ENCODE measurements at regions not wholly inside any gene's neighbourhood (a gene's known extent, or its start where the extent isn't known, plus 50 kb on each side); places are given as distances from the start of the nearest gene placed in this dataset.

DNA sequence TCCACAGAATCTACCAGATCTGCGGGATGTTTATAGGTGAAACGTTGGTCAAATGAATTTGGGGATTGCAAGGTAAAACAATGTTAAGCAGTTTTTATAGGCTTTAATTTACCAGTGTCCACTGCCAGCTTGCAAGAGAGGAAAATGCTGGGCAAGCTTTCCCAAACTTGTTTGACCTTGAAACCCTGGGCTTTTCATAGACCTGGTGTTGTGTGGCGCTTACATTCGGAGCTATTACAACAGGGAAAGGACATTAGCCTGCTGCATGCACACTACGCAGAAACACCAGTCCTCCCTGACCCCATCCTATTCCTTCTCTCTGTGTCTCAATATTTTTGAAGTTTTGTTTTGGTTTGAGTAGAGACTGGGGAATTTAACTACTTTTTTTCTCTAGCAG, 59.6 kb upstream of the AGPS start:
- Histone ChIP-seq H3K9me3 (ENCODE audit: control insufficient read depth, insufficient read depth, low read depth, low read length) (no peaks in the 10 kb centered on the region), H3K27me3 (ENCODE audit: control insufficient read depth, insufficient read depth, low read length) (no peaks in the 10 kb centered on the region), H3K4me1 (ENCODE audit: control insufficient read depth, insufficient read depth, low read length) (peaks cover 18% of the 10 kb centered on the region), H3K4me3 (ENCODE audit: low read depth in 2 of 2, low read length in 2 of 2) (no peak overlapping the region), H3K36me3 (ENCODE audit: control insufficient read depth, insufficient read depth, low read length) (no peaks in the 10 kb centered on the region), H3K27ac (ENCODE audit: low read length) (peak overlapping the region; percentile 60)
- DNase-seq (ENCODE audit: low read depth, low spot score), result no peak
- ChIA-PET POLR2A (interaction anchor here (1.3 kb wide), 1 partner anchor 168 kb away, joined by 3 read pairs; no protein-coding TSS in a partner anchor), CTCF (interaction anchor here (0.9 kb wide), 2 partner anchors 168 to 425 kb away, joined by 3 to 6 read pairs; no protein-coding TSS in a partner anchor)
- TF ChIP-seq, protein P1, sequence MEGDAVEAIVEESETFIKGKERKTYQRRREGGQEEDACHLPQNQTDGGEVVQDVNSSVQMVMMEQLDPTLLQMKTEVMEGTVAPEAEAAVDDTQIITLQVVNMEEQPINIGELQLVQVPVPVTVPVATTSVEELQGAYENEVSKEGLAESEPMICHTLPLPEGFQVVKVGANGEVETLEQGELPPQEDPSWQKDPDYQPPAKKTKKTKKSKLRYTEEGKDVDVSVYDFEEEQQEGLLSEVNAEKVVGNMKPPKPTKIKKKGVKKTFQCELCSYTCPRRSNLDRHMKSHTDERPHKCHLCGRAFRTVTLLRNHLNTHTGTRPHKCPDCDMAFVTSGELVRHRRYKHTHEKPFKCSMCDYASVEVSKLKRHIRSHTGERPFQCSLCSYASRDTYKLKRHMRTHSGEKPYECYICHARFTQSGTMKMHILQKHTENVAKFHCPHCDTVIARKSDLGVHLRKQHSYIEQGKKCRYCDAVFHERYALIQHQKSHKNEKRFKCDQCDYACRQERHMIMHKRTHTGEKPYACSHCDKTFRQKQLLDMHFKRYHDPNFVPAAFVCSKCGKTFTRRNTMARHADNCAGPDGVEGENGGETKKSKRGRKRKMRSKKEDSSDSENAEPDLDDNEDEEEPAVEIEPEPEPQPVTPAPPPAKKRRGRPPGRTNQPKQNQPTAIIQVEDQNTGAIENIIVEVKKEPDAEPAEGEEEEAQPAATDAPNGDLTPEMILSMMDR (IDR thresholded peaks at IDR 0.05), result no peak
- TF ChIP-seq SIN3A (IDR thresholded peaks at IDR 0.05; ENCODE audit: borderline replicate concordance, insufficient read depth, low read depth, low read length) (no peak), POLR2AphosphoS5 (IDR thresholded peaks at IDR 0.05; ENCODE audit: low read depth, low read length) (no peak), TCF7L2 (IDR thresholded peaks at IDR 0.05; ENCODE audit: low read depth, low read length) (no peak)
- TF ChIP-seq, protein P2, sequence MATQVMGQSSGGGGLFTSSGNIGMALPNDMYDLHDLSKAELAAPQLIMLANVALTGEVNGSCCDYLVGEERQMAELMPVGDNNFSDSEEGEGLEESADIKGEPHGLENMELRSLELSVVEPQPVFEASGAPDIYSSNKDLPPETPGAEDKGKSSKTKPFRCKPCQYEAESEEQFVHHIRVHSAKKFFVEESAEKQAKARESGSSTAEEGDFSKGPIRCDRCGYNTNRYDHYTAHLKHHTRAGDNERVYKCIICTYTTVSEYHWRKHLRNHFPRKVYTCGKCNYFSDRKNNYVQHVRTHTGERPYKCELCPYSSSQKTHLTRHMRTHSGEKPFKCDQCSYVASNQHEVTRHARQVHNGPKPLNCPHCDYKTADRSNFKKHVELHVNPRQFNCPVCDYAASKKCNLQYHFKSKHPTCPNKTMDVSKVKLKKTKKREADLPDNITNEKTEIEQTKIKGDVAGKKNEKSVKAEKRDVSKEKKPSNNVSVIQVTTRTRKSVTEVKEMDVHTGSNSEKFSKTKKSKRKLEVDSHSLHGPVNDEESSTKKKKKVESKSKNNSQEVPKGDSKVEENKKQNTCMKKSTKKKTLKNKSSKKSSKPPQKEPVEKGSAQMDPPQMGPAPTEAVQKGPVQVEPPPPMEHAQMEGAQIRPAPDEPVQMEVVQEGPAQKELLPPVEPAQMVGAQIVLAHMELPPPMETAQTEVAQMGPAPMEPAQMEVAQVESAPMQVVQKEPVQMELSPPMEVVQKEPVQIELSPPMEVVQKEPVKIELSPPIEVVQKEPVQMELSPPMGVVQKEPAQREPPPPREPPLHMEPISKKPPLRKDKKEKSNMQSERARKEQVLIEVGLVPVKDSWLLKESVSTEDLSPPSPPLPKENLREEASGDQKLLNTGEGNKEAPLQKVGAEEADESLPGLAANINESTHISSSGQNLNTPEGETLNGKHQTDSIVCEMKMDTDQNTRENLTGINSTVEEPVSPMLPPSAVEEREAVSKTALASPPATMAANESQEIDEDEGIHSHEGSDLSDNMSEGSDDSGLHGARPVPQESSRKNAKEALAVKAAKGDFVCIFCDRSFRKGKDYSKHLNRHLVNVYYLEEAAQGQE (IDR thresholded peaks at IDR 0.05; ENCODE audit: insufficient read depth in 1 of 2, low read depth in 2 of 2, low read length in 1 of 2), result no peak
- in situ Hi-C loops (cut with HindIII; ENCODE audit: low pct_unique_long_range_greater_than_20kb, low sequenced_read_pairs) (no loop called here), intact Hi-C loops (cut with micrococcal nuclease; ENCODE audit: unreplicated experiment) (loop anchor here (1.0 to 2.0 kb wide), 2 partner anchors 70 to 169 kb away; no protein-coding TSS in a partner anchor)
- no peak; the same call in 1 of the 2 replicates for ATAC-seq
- no TSS peak for BruUV-seq (replicated peaks)

DNA sequence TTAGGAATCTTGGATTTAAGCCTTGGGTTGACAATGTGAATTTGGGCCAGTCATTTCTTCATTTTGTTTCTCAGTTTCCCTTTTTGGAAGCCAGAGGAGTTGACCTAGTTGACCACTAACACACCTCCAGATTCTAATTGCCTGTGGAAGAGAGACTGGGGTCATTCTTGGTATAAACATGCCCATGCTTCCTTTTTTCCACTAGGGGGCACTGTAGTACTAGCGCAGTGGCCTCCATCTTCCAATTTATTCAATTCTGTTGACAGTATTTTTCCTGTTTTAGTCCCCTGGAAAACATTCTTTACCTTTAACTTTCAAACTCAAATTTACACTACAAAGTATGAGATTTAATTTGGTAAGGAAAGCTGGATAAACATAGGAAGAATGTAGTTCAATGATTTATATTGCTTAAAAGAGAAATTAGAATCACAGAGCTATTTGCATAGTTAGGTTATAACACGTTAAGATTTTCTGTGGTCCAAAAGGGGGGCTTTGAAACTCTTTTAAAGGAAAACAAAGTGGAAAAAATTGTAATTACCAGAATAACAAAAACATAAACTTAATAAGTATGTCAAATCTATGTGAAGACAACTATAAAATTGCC, 57.5 kb upstream of the AGPS start:
- Histone ChIP-seq H3K27ac (ENCODE audit: low read length) (no peak overlapping the region), H3K36me3 (ENCODE audit: control insufficient read depth, insufficient read depth, low read length) (no peaks in the 10 kb centered on the region), H3K4me3 (ENCODE audit: low read depth in 2 of 2, low read length in 2 of 2) (no peak overlapping the region), H3K27me3 (ENCODE audit: control insufficient read depth, insufficient read depth, low read length) (no peaks in the 10 kb centered on the region), H3K9me3 (ENCODE audit: control insufficient read depth, insufficient read depth, low read depth, low read length) (no peaks in the 10 kb centered on the region), H3K4me1 (ENCODE audit: control insufficient read depth, insufficient read depth, low read length) (peaks cover 25% of the 10 kb centered on the region)
- BruUV-seq (replicated peaks), result no TSS peak
- intact Hi-C loops (cut with micrococcal nuclease; ENCODE audit: unreplicated experiment) (loop anchor here (1.0 kb wide), 2 partner anchors 81 to 389 kb away; no protein-coding TSS in a partner anchor), in situ Hi-C loops (cut with HindIII; ENCODE audit: low pct_unique_long_range_greater_than_20kb, low sequenced_read_pairs) (no loop called here)
- ATAC-seq (peak; percentile 58; the same call in 1 of the 2 replicates), DNase-seq (ENCODE audit: low read depth, low spot score) (no peak)
- ChIA-PET CTCF (interaction anchor here (0.6 to 2.2 kb wide), 3 partner anchors 44 to 269 kb away, joined by 3 to 14 read pairs (median 3); no protein-coding TSS in a partner anchor), POLR2A (no interaction called here)
- TF ChIP-seq, protein P1 (IDR thresholded peaks at IDR 0.05), result peak; percentile 92
- TF ChIP-seq TCF7L2 (IDR thresholded peaks at IDR 0.05; ENCODE audit: low read depth, low read length), result no peak
